H9 (cell line): ENCODE measurements at regions not wholly inside any gene's neighbourhood (a gene's known extent, or its start where the extent isn't known, plus 50 kb on each side); places are given as distances from the start of the nearest gene placed in this dataset.

Experiments
- DNase-seq: peaks from one replicate; pipeline ENCODE4 v3.0.0-alpha.2; 2017
- H2AFZ ChIP-seq: one replicate; pipeline ENCODE4 v1.6.1; 2013; ENCODE audit warnings: mild to moderate bottlenecking, low read length, control low read depth, moderate library complexity
- H2AK5ac ChIP-seq: 2 replicates; pipeline ENCODE4 v1.6.1; 2013; ENCODE audit warnings: low read length, control low read depth, mixed read lengths; ENCODE audit not compliant: insufficient read length
- H2BK120ac ChIP-seq: one replicate; pipeline ENCODE4 v1.6.1; 2013; ENCODE audit warnings: low read depth, mild to moderate bottlenecking, low read length, control low read depth, inconsistent platforms; ENCODE audit not compliant: poor library complexity, severe bottlenecking
- H2BK12ac ChIP-seq: 2 replicates; pipeline ENCODE4 v1.6.1; 2013; ENCODE audit warnings: low read length, control low read depth, mixed read lengths, low read depth; ENCODE audit not compliant: insufficient read length
- H2BK15ac ChIP-seq: 2 replicates; pipeline ENCODE4 v1.6.1; 2013; ENCODE audit warnings: low read depth, low read length, control low read depth
- H2BK20ac ChIP-seq: one replicate; pipeline ENCODE4 v1.6.1; 2013; ENCODE audit warnings: low read depth, mild to moderate bottlenecking, low read length, control low read depth, inconsistent platforms; ENCODE audit not compliant: poor library complexity, severe bottlenecking
- H2BK5ac ChIP-seq: 2 replicates; pipeline ENCODE4 v1.6.1; 2013; ENCODE audit warnings: low read length, control low read depth, mixed read lengths; ENCODE audit not compliant: insufficient read length
- H3K14ac ChIP-seq: 2 replicates; pipeline ENCODE4 v1.6.1; 2013; ENCODE audit warnings: low read length, control low read depth; ENCODE audit not compliant: insufficient read depth
- H3K18ac ChIP-seq: 2 replicates; pipeline ENCODE4 v1.6.1; 2013; ENCODE audit warnings: low read depth, mild to moderate bottlenecking, mixed read lengths, low read length, control low read depth; ENCODE audit not compliant: insufficient read length
- H3K23ac ChIP-seq: 2 replicates; pipeline ENCODE4 v1.6.1; 2013; ENCODE audit warnings: low read length, control low read depth, mixed read lengths, low read depth; ENCODE audit not compliant: insufficient read length
- H3K23me2 ChIP-seq: 2 replicates; pipeline ENCODE4 v1.6.1; 2013; ENCODE audit warnings: low read depth, mild to moderate bottlenecking, mixed read lengths, low read length, control low read depth; ENCODE audit not compliant: insufficient read length, poor library complexity, severe bottlenecking
- H3K27ac ChIP-seq: 2 replicates; pipeline ENCODE4 v1.5.1; 2013; ENCODE audit warnings: low read length, control low read depth, mixed read lengths, low read depth; ENCODE audit not compliant: insufficient read length
- H3K27me3 ChIP-seq: 2 replicates; pipeline ENCODE4 v1.6.1; 2013; ENCODE audit warnings: low read length, control low read depth, inconsistent platforms; ENCODE audit not compliant: insufficient read depth
- H3K4ac ChIP-seq: 2 replicates; pipeline ENCODE4 v1.6.1; 2013; ENCODE audit warnings: low read depth, mild to moderate bottlenecking, control low read depth, inconsistent platforms, low read length, moderate library complexity
- H3K4me1 ChIP-seq: 2 replicates; pipeline ENCODE4 v1.6.1; 2013; ENCODE audit warnings: low read length, control low read depth, inconsistent platforms; ENCODE audit not compliant: insufficient read depth
- H3K4me2 ChIP-seq: 2 replicates; pipeline ENCODE4 v1.6.1; 2013; ENCODE audit warnings: low read length, control low read depth, mixed read lengths; ENCODE audit not compliant: insufficient read length, insufficient read depth
- H3K56ac ChIP-seq: 2 replicates; pipeline ENCODE4 v1.6.1; 2013; ENCODE audit warnings: low read depth, mild to moderate bottlenecking, mixed read lengths, low read length, control low read depth; ENCODE audit not compliant: insufficient read length
- H3K79me1 ChIP-seq: 2 replicates; pipeline ENCODE4 v1.6.1; 2013; ENCODE audit warnings: low read depth, mild to moderate bottlenecking, moderate library complexity, low read length, control low read depth, inconsistent platforms; ENCODE audit not compliant: insufficient read depth, poor library complexity, severe bottlenecking
- H3K79me2 ChIP-seq: 2 replicates; pipeline ENCODE4 v1.6.1; 2013; ENCODE audit warnings: low read length, control low read depth, inconsistent platforms; ENCODE audit not compliant: insufficient read depth
- H3K9ac ChIP-seq: 2 replicates; pipeline ENCODE4 v1.6.1; 2013; ENCODE audit warnings: low read length, control low read depth, mixed read lengths; ENCODE audit not compliant: insufficient read length; ENCODE audit errors: extremely low read depth
- H3K9me3 ChIP-seq: one replicate; pipeline ENCODE4 v1.6.1; 2013; ENCODE audit warnings: low read depth, low read length, inconsistent platforms; ENCODE audit not compliant: control insufficient read depth
- H3T11ph ChIP-seq: one replicate; pipeline ENCODE4 v1.6.1; 2013; ENCODE audit warnings: mild to moderate bottlenecking, low read length, control low read depth, inconsistent platforms
- H4K20me1 ChIP-seq: one replicate; pipeline ENCODE4 v1.6.1; 2013; ENCODE audit not compliant: control insufficient read depth, insufficient read length, insufficient read depth
- H4K5ac ChIP-seq: 2 replicates; pipeline ENCODE4 v1.6.1; 2013; ENCODE audit warnings: low read depth, mild to moderate bottlenecking, mixed read lengths, low read length, control low read depth; ENCODE audit not compliant: insufficient read length
- H4K8ac ChIP-seq: replicated peaks from 2 replicates; pipeline ENCODE4 v1.6.1; 2013; ENCODE audit warnings: low read length, control low read depth, mixed read lengths, low read depth; ENCODE audit not compliant: insufficient read length
- H4K91ac ChIP-seq: 2 replicates; pipeline ENCODE4 v1.6.1; 2013; ENCODE audit warnings: low read depth, mild to moderate bottlenecking, moderate library complexity, mixed read lengths, low read length, control low read depth; ENCODE audit not compliant: insufficient read length
- H3K27ac Mint-ChIP-seq, 3 experiments: 2 replicates in 2 of 3; 3 replicates in 1 of 3; pipeline ENCODE4 v1.8.0; 2020 to 2021; ENCODE audit warnings: mixed read lengths in 3 of 3, mild to moderate bottlenecking in 1 of 3, moderate library complexity in 1 of 3
- H3K27me3 Mint-ChIP-seq: 2 replicates; pipeline ENCODE4 v1.8.0; 2021; ENCODE audit warnings: low read depth, mild to moderate bottlenecking, moderate library complexity, mixed read lengths
- H3K36me3 Mint-ChIP-seq, 3 experiments: 2 replicates in 2 of 3; 3 replicates in 1 of 3; pipeline ENCODE4 v1.8.0; 2020 to 2021; ENCODE audit warnings: low read depth in 3 of 3, mixed read lengths in 3 of 3; ENCODE audit not compliant: insufficient read depth in 1 of 3
- H3K4me1 Mint-ChIP-seq, 2 experiments: 2 replicates each; pipeline ENCODE4 v1.8.0; 2020; ENCODE audit warnings: mixed read lengths in 2 of 2
- H3K4me3 Mint-ChIP-seq, 2 experiments: 2 replicates in 1 of 2; 3 replicates in 1 of 2; pipeline ENCODE4 v1.8.0; 2020 to 2021; ENCODE audit warnings: mild to moderate bottlenecking in 2 of 2, mixed read lengths in 2 of 2, moderate library complexity in 1 of 2
- H3K9me3 Mint-ChIP-seq, 2 experiments: 2 replicates in 1 of 2; 3 replicates in 1 of 2; pipeline ENCODE4 v1.8.0; 2020; ENCODE audit warnings: mild to moderate bottlenecking in 2 of 2, mixed read lengths in 2 of 2, moderate library complexity in 1 of 2
- WGBS: extraction: QIAGEN DNeasy Blood & Tissue Kit; methylation state at CpG from one replicate; pipeline ENCODE4 v1.1.7; 2013; ENCODE audit warnings: missing lambda C conversion rate, low lambda C conversion rate, mixed read lengths; ENCODE audit not compliant: insufficient read length; ENCODE audit errors: extremely low coverage; 5-methylcytosine and 5-hydroxymethylcytosine counted together
- TF ChIP-seq, protein P1 (sequence below): fragments of 200-600 bp; sonication (generic); conservative IDR thresholded peaks from 3 replicates; pipeline ENCODE4 v1.8.0; 2021; ENCODE audit warnings: antibody characterized with exemption, mild to moderate bottlenecking

DNA sequence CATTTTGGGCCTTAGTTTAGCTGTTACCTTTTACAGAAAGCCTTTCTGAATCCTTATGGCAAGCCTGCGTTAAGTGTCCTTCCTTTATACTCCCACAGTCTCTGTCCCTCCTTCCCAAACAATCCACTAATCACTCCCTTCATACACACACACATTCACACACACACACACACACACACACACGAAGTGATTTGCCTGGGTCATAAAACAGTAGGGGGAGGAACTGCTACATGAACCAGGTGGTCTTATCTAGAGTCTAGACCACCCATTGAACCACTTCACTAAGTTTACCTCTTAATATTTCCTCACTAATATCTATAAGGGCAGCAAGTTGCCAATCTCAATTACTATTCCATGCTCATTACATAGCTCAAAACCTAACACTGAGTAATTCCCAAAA is 196.7 kb upstream of the GUCY1A2 start:
- Histone ChIP-seq H3K27ac (no peak overlapping the region), H2BK12ac (no peak overlapping the region), H3K4me2 (no peak overlapping the region), H2BK5ac (no peak overlapping the region), H3K79me2 (no peaks in the 10 kb centered on the region), H4K5ac (no peak overlapping the region), H3K18ac (no peak overlapping the region), H3K23ac (no peak overlapping the region), H2BK120ac (no peak overlapping the region), H3K14ac (no peak overlapping the region), H2AFZ (no peak overlapping the region), H4K8ac (no peak overlapping the region), H3K79me1 (no peaks in the 10 kb centered on the region), H3K9ac (no peak overlapping the region), H3T11ph (no peak overlapping the region), H4K91ac (no peak overlapping the region), H3K4me1 (no peaks in the 10 kb centered on the region), H2BK15ac (no peak overlapping the region), H3K9me3 (no peaks in the 10 kb centered on the region), H3K27me3 (no peaks in the 10 kb centered on the region), H3K56ac (no peak overlapping the region), H2AK5ac (no peak overlapping the region), H2BK20ac (no peak overlapping the region), H3K4ac (no peak overlapping the region), H4K20me1 (no peaks in the 10 kb centered on the region), H3K23me2 (no peaks in the 10 kb centered on the region)
- Mint-ChIP-seq H3K4me1 (peaks cover 3 to 4% of the 10 kb centered on the region in 2 experiments), H3K4me3 (no peak overlapping the region), H3K36me3 (no peaks in the 10 kb centered on the region), H3K27ac (no peak overlapping the region), H3K9me3 (no peaks in the 10 kb centered on the region), H3K27me3 (no peaks in the 10 kb centered on the region)
- TF ChIP-seq, protein P1, sequence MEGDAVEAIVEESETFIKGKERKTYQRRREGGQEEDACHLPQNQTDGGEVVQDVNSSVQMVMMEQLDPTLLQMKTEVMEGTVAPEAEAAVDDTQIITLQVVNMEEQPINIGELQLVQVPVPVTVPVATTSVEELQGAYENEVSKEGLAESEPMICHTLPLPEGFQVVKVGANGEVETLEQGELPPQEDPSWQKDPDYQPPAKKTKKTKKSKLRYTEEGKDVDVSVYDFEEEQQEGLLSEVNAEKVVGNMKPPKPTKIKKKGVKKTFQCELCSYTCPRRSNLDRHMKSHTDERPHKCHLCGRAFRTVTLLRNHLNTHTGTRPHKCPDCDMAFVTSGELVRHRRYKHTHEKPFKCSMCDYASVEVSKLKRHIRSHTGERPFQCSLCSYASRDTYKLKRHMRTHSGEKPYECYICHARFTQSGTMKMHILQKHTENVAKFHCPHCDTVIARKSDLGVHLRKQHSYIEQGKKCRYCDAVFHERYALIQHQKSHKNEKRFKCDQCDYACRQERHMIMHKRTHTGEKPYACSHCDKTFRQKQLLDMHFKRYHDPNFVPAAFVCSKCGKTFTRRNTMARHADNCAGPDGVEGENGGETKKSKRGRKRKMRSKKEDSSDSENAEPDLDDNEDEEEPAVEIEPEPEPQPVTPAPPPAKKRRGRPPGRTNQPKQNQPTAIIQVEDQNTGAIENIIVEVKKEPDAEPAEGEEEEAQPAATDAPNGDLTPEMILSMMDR, result no peak
- no CpG with 5 or more reads among the region's 2 CpGs for WGBS
- DNase-seq, result no peak
